ENCODE measurements at regions not wholly inside any gene's neighbourhood (a gene's known extent, or its start where the extent isn't known, plus 50 kb on each side); places are given as distances from the start of the nearest gene placed in this dataset.
A peak's percentile ranks its signal among the peaks of the same experiment; 100 is the strongest.
"Not testable (repeated sequence)": the region's sequence is repeated elsewhere in the genome, so short reads cannot be mapped to it uniquely, and the experiment has no call there.

GRCh38 chr6:78243519-78243918 lies 590.7 kb downstream of the MEI4 start:
- Histone ChIP-seq H3K27me3 (replicated peaks; ENCODE audit: insufficient read depth) (no peaks in the 10 kb centered on the region), H3K79me2 (ENCODE audit: insufficient read depth) (no peaks in the 10 kb centered on the region), H3K36me3 (ENCODE audit: low read depth) (no peaks in the 10 kb centered on the region), H3K27ac (no peak overlapping the region), H3K4me2 (ENCODE audit: unreplicated experiment) (no peak overlapping the region), H3K9ac (no peak overlapping the region), H3K4me1 (ENCODE audit: insufficient read depth) (no peaks in the 10 kb centered on the region), H4K20me1 (ENCODE audit: insufficient read depth) (no peaks in the 10 kb centered on the region), H3K4me3 (no peak overlapping the region), H3K9me2 (ENCODE audit: insufficient read depth) (no peaks in the 10 kb centered on the region), H3F3A (ENCODE audit: insufficient read depth) (no peaks in the 10 kb centered on the region), H3K9me3 (ENCODE audit: low read depth) (no peaks in the 10 kb centered on the region), H2AFZ (no peak overlapping the region)
- in situ Hi-C loops (cut with MboI) = no loop called here
- TF ChIP-seq EZH2phosphoT487 (IDR thresholded peaks at IDR 0.05; ENCODE audit: insufficient read depth, low read depth) (no peak), EZH2 (IDR thresholded peaks at IDR 0.05; ENCODE audit: insufficient read depth, poor library complexity, severe bottlenecking) (no peak)
- DNase-seq = peak; percentile 13
- whole genome bisulfite sequencing, 2 experiments (ENCODE audit: low coverage in 1 of 2, low lambda C conversion rate in 2 of 2, missing lambda C conversion rate in 2 of 2) = 66 to 78% methylated on average over 2 of the region's 2 CpGs

GRCh38 chr6:78251931-78252330 lies 599.1 kb downstream of the MEI4 start:
- 47 to 54% methylated on average over 4 of the region's 4 CpGs for WGBS, 2 experiments (ENCODE audit: low coverage in 1 of 2, low lambda C conversion rate in 2 of 2, missing lambda C conversion rate in 2 of 2)
- Histone ChIP-seq H3K4me1 (ENCODE audit: insufficient read depth) (no peaks in the 10 kb centered on the region), H3K79me2 (ENCODE audit: insufficient read depth) (no peaks in the 10 kb centered on the region), H3K9me3 (ENCODE audit: low read depth) (no peaks in the 10 kb centered on the region), H2AFZ (no peak overlapping the region), H3K9ac (no peak overlapping the region), H3K27ac (no peak overlapping the region), H3K4me2 (ENCODE audit: unreplicated experiment) (no peak overlapping the region), H4K20me1 (ENCODE audit: insufficient read depth) (no peaks in the 10 kb centered on the region), H3K9me2 (ENCODE audit: insufficient read depth) (no peaks in the 10 kb centered on the region), H3K36me3 (ENCODE audit: low read depth) (no peaks in the 10 kb centered on the region), H3K27me3 (replicated peaks; ENCODE audit: insufficient read depth) (no peaks in the 10 kb centered on the region), H3K4me3 (no peak overlapping the region), H3F3A (ENCODE audit: insufficient read depth) (no peaks in the 10 kb centered on the region)
- DNase-seq = no peak
- in situ Hi-C loops (cut with MboI) = no loop called here
- TF ChIP-seq EZH2phosphoT487 (IDR thresholded peaks at IDR 0.05; ENCODE audit: insufficient read depth, low read depth) (no peak), EZH2 (IDR thresholded peaks at IDR 0.05; ENCODE audit: insufficient read depth, poor library complexity, severe bottlenecking) (no peak)

DNA sequence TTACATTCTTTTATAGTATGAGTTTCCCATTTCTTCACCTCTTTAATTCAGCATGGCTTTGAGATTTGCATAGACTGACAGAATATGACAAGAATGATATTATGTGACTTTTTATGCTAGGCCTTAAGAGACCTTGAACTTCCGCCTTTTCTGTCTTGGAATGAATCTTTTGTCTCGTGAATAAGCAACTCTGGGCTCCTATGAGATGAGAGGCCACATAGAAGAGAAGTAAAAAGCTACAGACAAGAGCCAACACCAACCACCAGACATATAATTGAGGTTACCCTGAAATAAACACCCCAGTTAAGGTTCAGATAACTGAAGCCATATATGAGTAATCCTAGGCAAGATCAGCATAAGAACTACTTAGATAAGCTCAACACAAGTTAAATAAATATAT lies 600.8 kb downstream of the MEI4 start:
- H3K9me2 ChIP-seq (ENCODE audit: insufficient read depth) = no peaks in the 10 kb centered on the region
- no peaks in the 10 kb centered on the region for H3K4me1 ChIP-seq (ENCODE audit: insufficient read depth)
- H3K36me3 ChIP-seq (ENCODE audit: low read depth) = no peaks in the 10 kb centered on the region
- no peak for DNase-seq
- no peaks in the 10 kb centered on the region for H3K9me3 ChIP-seq (ENCODE audit: low read depth)
- H3K4me3 ChIP-seq = no peak overlapping the region
- H3K27ac ChIP-seq = no peak overlapping the region
- no peak overlapping the region for H3K4me2 ChIP-seq (ENCODE audit: unreplicated experiment)
- in situ Hi-C loops (cut with MboI) = no loop called here
- H4K20me1 ChIP-seq (ENCODE audit: insufficient read depth) = no peaks in the 10 kb centered on the region
- TF ChIP-seq EZH2phosphoT487 (IDR thresholded peaks at IDR 0.05; ENCODE audit: insufficient read depth, low read depth) = no peak
- TF ChIP-seq EZH2 (IDR thresholded peaks at IDR 0.05; ENCODE audit: insufficient read depth, poor library complexity, severe bottlenecking) = no peak
- no peak overlapping the region for H3K9ac ChIP-seq
- no peak overlapping the region for H2AFZ ChIP-seq
- WGBS, 2 experiments (ENCODE audit: low coverage in 1 of 2, low lambda C conversion rate in 2 of 2, missing lambda C conversion rate in 2 of 2) = 13 to 16% methylated on average over 2 of the region's 2 CpGs
- no peaks in the 10 kb centered on the region for H3K27me3 ChIP-seq (replicated peaks; ENCODE audit: insufficient read depth)
- no peaks in the 10 kb centered on the region for H3K79me2 ChIP-seq (ENCODE audit: insufficient read depth)
- no peaks in the 10 kb centered on the region for H3F3A ChIP-seq (ENCODE audit: insufficient read depth)

DNA sequence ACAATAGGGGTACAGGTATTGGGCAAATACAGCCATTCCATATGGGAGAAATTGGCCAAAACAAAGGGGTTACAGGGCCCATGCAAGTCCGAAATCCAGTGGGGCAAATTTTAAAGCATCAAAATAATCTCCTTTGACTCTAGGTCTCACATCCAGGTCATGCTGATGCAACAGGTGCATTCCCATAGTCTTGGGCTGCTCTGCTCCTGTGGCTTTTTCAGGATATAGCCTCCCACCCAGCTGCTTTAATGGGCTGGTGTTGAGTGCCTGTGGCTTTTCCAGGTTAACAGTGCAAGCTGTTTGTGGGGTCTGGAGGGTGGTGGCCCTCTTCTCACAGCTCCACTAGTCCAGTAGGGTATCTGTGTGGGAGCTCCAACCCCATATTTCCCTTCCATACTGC lies 607.1 kb downstream of the MEI4 start:
- Histone ChIP-seq H3K4me2 (ENCODE audit: unreplicated experiment) (no peak overlapping the region), H3K27me3 (replicated peaks; ENCODE audit: insufficient read depth) (no peaks in the 10 kb centered on the region), H3K4me3 (no peak overlapping the region), H3K36me3 (ENCODE audit: low read depth) (no peaks in the 10 kb centered on the region), H3F3A (ENCODE audit: insufficient read depth) (no peaks in the 10 kb centered on the region), H3K4me1 (ENCODE audit: insufficient read depth) (no peaks in the 10 kb centered on the region), H3K9me2 (ENCODE audit: insufficient read depth) (no peaks in the 10 kb centered on the region), H3K9me3 (ENCODE audit: low read depth) (no peaks in the 10 kb centered on the region), H3K27ac (no peak overlapping the region), H2AFZ (no peak overlapping the region), H3K79me2 (ENCODE audit: insufficient read depth) (no peaks in the 10 kb centered on the region), H3K9ac (no peak overlapping the region), H4K20me1 (ENCODE audit: insufficient read depth) (no peaks in the 10 kb centered on the region)
- WGBS, 2 experiments (ENCODE audit: low coverage in 1 of 2, low lambda C conversion rate in 2 of 2, missing lambda C conversion rate in 2 of 2) = 40 to 57% methylated on average over 1 of the region's 1 CpG
- no peak for DNase-seq
- in situ Hi-C loops (cut with MboI) = no loop called here
- TF ChIP-seq EZH2phosphoT487 (IDR thresholded peaks at IDR 0.05; ENCODE audit: insufficient read depth, low read depth) (no peak), EZH2 (IDR thresholded peaks at IDR 0.05; ENCODE audit: insufficient read depth, poor library complexity, severe bottlenecking) (no peak)

DNA sequence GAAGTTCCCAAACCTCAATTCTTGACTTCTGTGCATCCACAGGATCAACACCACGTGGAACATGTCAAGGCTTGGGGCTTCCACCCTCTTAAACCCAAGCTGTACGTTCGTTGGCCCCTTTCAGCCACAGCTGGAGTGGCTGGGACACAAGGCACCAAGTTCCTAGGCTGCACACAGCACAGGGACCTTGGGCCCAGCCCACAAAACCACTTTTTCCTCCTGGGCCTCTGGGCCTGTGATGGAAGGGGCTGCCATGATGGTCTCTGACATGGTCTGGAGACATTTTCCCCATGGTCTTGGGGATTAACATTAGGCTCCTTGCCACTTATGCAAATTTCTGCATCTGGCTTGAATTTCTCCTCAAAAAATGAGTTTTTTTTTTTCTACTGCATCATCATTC lies 606.9 kb upstream of the IRAK1BP1 start:
- in situ Hi-C loops (cut with MboI); H3K4me1 ChIP-seq (ENCODE audit: insufficient read depth): not testable (repeated sequence)

More for the DNA sequence above, 606.9 kb upstream of the IRAK1BP1 start:
- not testable (repeated sequence) for H3K9me2 ChIP-seq (ENCODE audit: insufficient read depth); H3F3A ChIP-seq (ENCODE audit: insufficient read depth); H3K79me2 ChIP-seq (ENCODE audit: insufficient read depth); DNase-seq; H3K9me3 ChIP-seq (ENCODE audit: low read depth); H3K27ac ChIP-seq; H2AFZ ChIP-seq; H3K36me3 ChIP-seq (ENCODE audit: low read depth); H3K9ac ChIP-seq; H3K27me3 ChIP-seq (replicated peaks; ENCODE audit: insufficient read depth); H3K4me2 ChIP-seq (ENCODE audit: unreplicated experiment); H4K20me1 ChIP-seq (ENCODE audit: insufficient read depth); H3K4me3 ChIP-seq
- WGBS, 2 experiments (ENCODE audit: low coverage in 1 of 2, low lambda C conversion rate in 2 of 2, missing lambda C conversion rate in 2 of 2) = 0 to 7% methylated on average over 3 of the region's 3 CpGs
